ENCODE measurements at regions not wholly inside any gene's neighbourhood (a gene's known extent, or its start where the extent isn't known, plus 50 kb on each side); places are given as distances from the start of the nearest gene placed in this dataset.

DNA sequence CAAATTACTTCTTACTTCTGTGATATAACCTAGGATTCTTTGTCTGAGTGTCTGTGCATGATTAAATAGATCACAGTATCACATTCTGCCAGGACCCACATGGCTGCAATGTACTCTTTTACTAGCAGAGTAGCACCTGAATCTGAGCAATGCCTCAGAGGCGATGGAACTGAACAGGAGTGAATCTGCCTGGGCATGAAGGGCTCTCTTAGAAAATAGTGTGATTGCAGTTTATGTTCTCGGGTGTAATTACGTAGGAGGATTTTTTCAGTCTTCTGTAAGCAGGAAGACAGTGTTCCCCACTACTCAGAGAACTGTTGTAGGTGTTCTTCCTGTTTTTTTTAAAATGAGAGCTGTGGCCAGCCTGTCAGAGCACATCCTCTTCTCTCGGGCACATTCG is 802.3 kb downstream of the NLGN4Y start:
- H3K27me3 ChIP-seq (ENCODE audit: control insufficient read depth, insufficient read depth, low read length), result no peaks in the 10 kb centered on the region
- no peaks in the 10 kb centered on the region for H3K79me2 ChIP-seq (ENCODE audit: control insufficient read depth, insufficient read depth, low read length)
- H3K4me2 ChIP-seq (ENCODE audit: extremely low read depth, insufficient read depth, low read length), result no peak overlapping the region

DNA sequence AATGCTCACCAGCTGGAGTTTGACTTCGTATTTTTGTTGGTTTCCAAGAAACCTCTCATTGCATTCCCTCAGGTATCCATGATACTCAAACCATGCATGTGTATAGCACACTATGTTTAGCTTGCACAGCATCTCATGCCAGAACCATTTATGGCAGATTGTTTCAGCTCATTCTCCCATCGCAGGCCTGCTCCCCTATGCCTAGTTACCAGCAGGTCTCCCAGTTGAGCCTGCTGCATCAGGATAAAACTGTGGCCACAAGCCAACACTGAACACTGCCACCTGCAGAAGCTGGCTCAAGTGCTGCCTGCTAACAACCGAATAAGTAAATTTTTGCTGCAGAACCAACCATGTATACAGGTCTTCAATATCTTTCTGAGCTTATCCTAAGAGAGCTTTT is 804.5 kb downstream of the NLGN4Y start:
- H3K9ac ChIP-seq (ENCODE audit: insufficient read depth, low read length), result no peak overlapping the region
- no peaks in the 10 kb centered on the region for H3K79me2 ChIP-seq (ENCODE audit: control insufficient read depth, insufficient read depth, low read length)
- no peak overlapping the region for H3K4me2 ChIP-seq (ENCODE audit: extremely low read depth, insufficient read depth, low read length)
- no peaks in the 10 kb centered on the region for H4K20me1 ChIP-seq (ENCODE audit: control insufficient read depth, extremely low read depth, insufficient read depth, low read length)
- no peaks in the 10 kb centered on the region for H3K27me3 ChIP-seq (ENCODE audit: control insufficient read depth, insufficient read depth, low read length)
- no peaks in the 10 kb centered on the region for H3K9me3 ChIP-seq (ENCODE audit: control insufficient read depth, insufficient read depth, low read depth, low read length)
- TF ChIP-seq, protein P1, sequence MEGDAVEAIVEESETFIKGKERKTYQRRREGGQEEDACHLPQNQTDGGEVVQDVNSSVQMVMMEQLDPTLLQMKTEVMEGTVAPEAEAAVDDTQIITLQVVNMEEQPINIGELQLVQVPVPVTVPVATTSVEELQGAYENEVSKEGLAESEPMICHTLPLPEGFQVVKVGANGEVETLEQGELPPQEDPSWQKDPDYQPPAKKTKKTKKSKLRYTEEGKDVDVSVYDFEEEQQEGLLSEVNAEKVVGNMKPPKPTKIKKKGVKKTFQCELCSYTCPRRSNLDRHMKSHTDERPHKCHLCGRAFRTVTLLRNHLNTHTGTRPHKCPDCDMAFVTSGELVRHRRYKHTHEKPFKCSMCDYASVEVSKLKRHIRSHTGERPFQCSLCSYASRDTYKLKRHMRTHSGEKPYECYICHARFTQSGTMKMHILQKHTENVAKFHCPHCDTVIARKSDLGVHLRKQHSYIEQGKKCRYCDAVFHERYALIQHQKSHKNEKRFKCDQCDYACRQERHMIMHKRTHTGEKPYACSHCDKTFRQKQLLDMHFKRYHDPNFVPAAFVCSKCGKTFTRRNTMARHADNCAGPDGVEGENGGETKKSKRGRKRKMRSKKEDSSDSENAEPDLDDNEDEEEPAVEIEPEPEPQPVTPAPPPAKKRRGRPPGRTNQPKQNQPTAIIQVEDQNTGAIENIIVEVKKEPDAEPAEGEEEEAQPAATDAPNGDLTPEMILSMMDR (conservative IDR thresholded peaks at IDR 0.05 in 1 of 2, IDR thresholded peaks at IDR 0.05 in 1 of 2; ENCODE audit: low read depth in 1 of 2, low read length in 2 of 2), result no peak
- no peak for TF ChIP-seq EZH2 (IDR thresholded peaks at IDR 0.05; ENCODE audit: low read length, missing control alignments)
- no peaks in the 10 kb centered on the region for H3K4me1 ChIP-seq (ENCODE audit: control insufficient read depth, extremely low read depth, insufficient read depth, low read length)
- H3K4me3 ChIP-seq (replicated peaks in 1 of 4; ENCODE audit: control extremely low read depth in 1 of 4, insufficient read depth in 1 of 4, low read depth in 3 of 4, low read length in 4 of 4), result no peak overlapping the region
- H3K36me3 ChIP-seq (ENCODE audit: control insufficient read depth, insufficient read depth, low read length), result no peaks in the 10 kb centered on the region
- no peak for DNase-seq (ENCODE audit: low read depth in 2 of 2)
- H3K27ac ChIP-seq (ENCODE audit: insufficient read depth, low read length), result no peak overlapping the region
- H2AFZ ChIP-seq (ENCODE audit: low read length), result no peak overlapping the region

More for the DNA sequence above, 802.3 kb downstream of the NLGN4Y start:
- no peak overlapping the region for H3K4me3 ChIP-seq (replicated peaks in 1 of 4; ENCODE audit: control extremely low read depth in 1 of 4, insufficient read depth in 1 of 4, low read depth in 3 of 4, low read length in 4 of 4)
- no peaks in the 10 kb centered on the region for H3K4me1 ChIP-seq (ENCODE audit: control insufficient read depth, extremely low read depth, insufficient read depth, low read length)
- H3K9ac ChIP-seq (ENCODE audit: insufficient read depth, low read length), result no peak overlapping the region
- H3K9me3 ChIP-seq (ENCODE audit: control insufficient read depth, insufficient read depth, low read depth, low read length), result no peaks in the 10 kb centered on the region
- H2AFZ ChIP-seq (ENCODE audit: low read length), result no peak overlapping the region
- no peak for DNase-seq (ENCODE audit: low read depth in 2 of 2)
- TF ChIP-seq EZH2 (IDR thresholded peaks at IDR 0.05; ENCODE audit: low read length, missing control alignments), result no peak
- TF ChIP-seq, protein P1 (conservative IDR thresholded peaks at IDR 0.05 in 1 of 2, IDR thresholded peaks at IDR 0.05 in 1 of 2; ENCODE audit: low read depth in 1 of 2, low read length in 2 of 2), result no peak
- H3K27ac ChIP-seq (ENCODE audit: insufficient read depth, low read length), result no peak overlapping the region
- no peaks in the 10 kb centered on the region for H3K36me3 ChIP-seq (ENCODE audit: control insufficient read depth, insufficient read depth, low read length)
- H4K20me1 ChIP-seq (ENCODE audit: control insufficient read depth, extremely low read depth, insufficient read depth, low read length), result no peaks in the 10 kb centered on the region

DNA sequence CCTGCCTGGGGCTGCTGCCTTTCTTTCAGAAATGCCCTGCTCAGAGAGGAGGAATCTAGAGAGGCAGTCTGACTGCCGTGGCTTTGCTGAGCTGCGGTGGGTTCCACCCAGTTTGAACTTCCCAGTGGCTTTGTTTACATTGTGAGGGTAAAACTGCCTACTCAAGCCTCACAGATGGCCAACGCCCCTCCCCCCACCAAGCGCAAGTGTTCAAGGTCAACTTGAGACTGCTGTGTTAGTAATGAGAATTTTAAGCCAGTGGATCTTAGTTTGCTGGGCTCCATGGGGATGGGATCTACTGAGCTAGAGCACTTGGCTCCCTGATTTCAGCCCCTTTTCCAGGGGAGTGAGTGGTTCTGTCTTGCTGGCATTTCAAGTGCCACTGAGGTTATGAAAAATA is 819.2 kb downstream of the NLGN4Y start:
- Histone ChIP-seq H3K4me2 (ENCODE audit: extremely low read depth, insufficient read depth, low read length) (no peak overlapping the region), H3K4me3 (replicated peaks in 1 of 4; ENCODE audit: control extremely low read depth in 1 of 4, insufficient read depth in 1 of 4, low read depth in 3 of 4, low read length in 4 of 4) (no peak overlapping the region), H3K79me2 (ENCODE audit: control insufficient read depth, insufficient read depth, low read length) (no peaks in the 10 kb centered on the region)

More for the DNA sequence above, 819.2 kb downstream of the NLGN4Y start:
- Histone ChIP-seq H3K27me3 (ENCODE audit: control insufficient read depth, insufficient read depth, low read length) (no peaks in the 10 kb centered on the region), H3K9ac (ENCODE audit: insufficient read depth, low read length) (no peak overlapping the region), H2AFZ (ENCODE audit: low read length) (no peak overlapping the region), H3K4me1 (ENCODE audit: control insufficient read depth, extremely low read depth, insufficient read depth, low read length) (no peaks in the 10 kb centered on the region), H3K9me3 (ENCODE audit: control insufficient read depth, insufficient read depth, low read depth, low read length) (no peaks in the 10 kb centered on the region), H4K20me1 (ENCODE audit: control insufficient read depth, extremely low read depth, insufficient read depth, low read length) (no peaks in the 10 kb centered on the region), H3K27ac (ENCODE audit: insufficient read depth, low read length) (no peak overlapping the region), H3K36me3 (ENCODE audit: control insufficient read depth, insufficient read depth, low read length) (no peaks in the 10 kb centered on the region)
- peak in 1 of 2 donors; percentile 24 for DNase-seq (ENCODE audit: low read depth in 2 of 2)
- TF ChIP-seq, protein P1 (conservative IDR thresholded peaks at IDR 0.05 in 1 of 2, IDR thresholded peaks at IDR 0.05 in 1 of 2; ENCODE audit: low read depth in 1 of 2, low read length in 2 of 2), result no peak
- TF ChIP-seq EZH2 (IDR thresholded peaks at IDR 0.05; ENCODE audit: low read length, missing control alignments), result no peak
